ENCODE measurements at regions not wholly inside any gene's neighbourhood (a gene's known extent, or its start where the extent isn't known, plus 50 kb on each side); places are given as distances from the start of the nearest gene placed in this dataset.

DNA sequence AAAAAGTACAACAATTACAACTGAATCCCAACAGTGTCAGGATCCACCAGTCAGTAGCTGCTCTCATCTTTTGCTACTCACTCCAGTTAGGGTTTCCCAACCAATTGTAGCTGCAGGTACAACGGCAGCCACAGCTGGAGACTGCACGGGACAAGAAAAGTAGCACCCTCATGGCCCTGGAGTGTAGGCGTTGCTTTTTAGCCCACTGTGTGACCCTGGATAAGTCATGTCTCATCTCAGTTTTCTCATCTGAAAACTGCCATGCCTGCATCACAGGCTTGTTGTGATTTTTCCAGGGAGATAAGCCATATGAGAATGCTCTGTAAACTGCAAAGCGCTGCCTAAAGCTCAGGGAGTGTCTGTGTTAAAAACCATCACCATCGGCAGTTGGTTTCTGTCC is 535.6 kb upstream of the IL12A start:
- Histone ChIP-seq H3K9me3 (replicated peaks; ENCODE audit: insufficient read depth, low read length) (no peaks in the 10 kb centered on the region), H3F3A (ENCODE audit: insufficient read depth, low read length) (no peaks in the 10 kb centered on the region), H3K9ac (ENCODE audit: low read length) (no peak overlapping the region), H3K4me2 (ENCODE audit: low read depth, low read length) (no peak overlapping the region), H3K36me3 (replicated peaks; ENCODE audit: insufficient read depth, low read length) (no peaks in the 10 kb centered on the region), H3K9me2 (replicated peaks; ENCODE audit: insufficient read depth, low read length) (no peaks in the 10 kb centered on the region), H4K20me1 (ENCODE audit: insufficient read depth, low read length) (no peaks in the 10 kb centered on the region), H3K4me1 (ENCODE audit: low read length) (no peaks in the 10 kb centered on the region), H3K27ac (ENCODE audit: low read length) (no peak overlapping the region), H3K27me3 (replicated peaks; ENCODE audit: insufficient read depth, low read length) (no peaks in the 10 kb centered on the region), H2AFZ (ENCODE audit: low read length) (no peak overlapping the region), H3K79me2 (ENCODE audit: low read length) (no peaks in the 10 kb centered on the region), H3K4me3 (ENCODE audit: low read length) (no peak overlapping the region)
- TF ChIP-seq EZH2 (optimal IDR thresholded peaks at IDR 0.05; ENCODE audit: low read depth, low read length) (no peak), CTCF (IDR thresholded peaks at IDR 0.05; ENCODE audit: low read length) (no peak), EZH2phosphoT487 (IDR thresholded peaks at IDR 0.05; ENCODE audit: low read length) (no peak)
- DNase-seq: no peak

- Histone ChIP-seq H3K4me1 (ENCODE audit: low read length) (no peaks in the 10 kb centered on the region), H2AFZ (ENCODE audit: low read length) (no peak overlapping the region), H3K9me2 (replicated peaks; ENCODE audit: insufficient read depth, low read length) (no peaks in the 10 kb centered on the region), H3K27ac (ENCODE audit: low read length) (no peak overlapping the region), H3K9me3 (replicated peaks; ENCODE audit: insufficient read depth, low read length) (no peaks in the 10 kb centered on the region), H3K9ac (ENCODE audit: low read length) (no peak overlapping the region), H3K36me3 (replicated peaks; ENCODE audit: insufficient read depth, low read length) (no peaks in the 10 kb centered on the region), H3F3A (ENCODE audit: insufficient read depth, low read length) (no peaks in the 10 kb centered on the region), H4K20me1 (ENCODE audit: insufficient read depth, low read length) (no peaks in the 10 kb centered on the region), H3K79me2 (ENCODE audit: low read length) (no peaks in the 10 kb centered on the region), H3K27me3 (replicated peaks; ENCODE audit: insufficient read depth, low read length) (no peaks in the 10 kb centered on the region), H3K4me3 (ENCODE audit: low read length) (no peak overlapping the region), H3K4me2 (ENCODE audit: low read depth, low read length) (no peak overlapping the region)
- no peak for DNase-seq
- no peak for TF ChIP-seq EZH2 (optimal IDR thresholded peaks at IDR 0.05; ENCODE audit: low read depth, low read length)
- TF ChIP-seq CTCF (IDR thresholded peaks at IDR 0.05; ENCODE audit: low read length): no peak
- TF ChIP-seq EZH2phosphoT487 (IDR thresholded peaks at IDR 0.05; ENCODE audit: low read length): no peak
These were observed 534.7 kb upstream of the IL12A start for GRCh38 chr3:159453945-159454344.

GRCh38 chr3:159455741-159456181 is 532.9 kb upstream of the IL12A start:
- Histone ChIP-seq H3K79me2 (ENCODE audit: low read length) (no peaks in the 10 kb centered on the region), H3K9me2 (replicated peaks; ENCODE audit: insufficient read depth, low read length) (no peaks in the 10 kb centered on the region), H3F3A (ENCODE audit: insufficient read depth, low read length) (no peaks in the 10 kb centered on the region), H3K4me2 (ENCODE audit: low read depth, low read length) (no peak overlapping the region), H3K27me3 (replicated peaks; ENCODE audit: insufficient read depth, low read length) (no peaks in the 10 kb centered on the region), H2AFZ (ENCODE audit: low read length) (no peak overlapping the region), H3K4me3 (ENCODE audit: low read length) (no peak overlapping the region), H3K9me3 (replicated peaks; ENCODE audit: insufficient read depth, low read length) (no peaks in the 10 kb centered on the region), H3K36me3 (replicated peaks; ENCODE audit: insufficient read depth, low read length) (no peaks in the 10 kb centered on the region), H4K20me1 (ENCODE audit: insufficient read depth, low read length) (no peaks in the 10 kb centered on the region), H3K9ac (ENCODE audit: low read length) (no peak overlapping the region), H3K27ac (ENCODE audit: low read length) (no peak overlapping the region), H3K4me1 (ENCODE audit: low read length) (no peaks in the 10 kb centered on the region)
- TF ChIP-seq CTCF (IDR thresholded peaks at IDR 0.05; ENCODE audit: low read length) (no peak), EZH2phosphoT487 (IDR thresholded peaks at IDR 0.05; ENCODE audit: low read length) (no peak), EZH2 (optimal IDR thresholded peaks at IDR 0.05; ENCODE audit: low read depth, low read length) (no peak)
- DNase-seq: no peak

All from MM.1S (cell line).